DMS 273 treated with DMSO at 0.1 percent for 48 hours (cell line): ENCODE measurements at regions not wholly inside any gene's neighbourhood (a gene's known extent, or its start where the extent isn't known, plus 50 kb on each side); places are given as distances from the start of the nearest gene placed in this dataset.

Experiments
- DNase-seq: peaks from one replicate; lab custom pipeline; 2025; lab: John Stamatoyannopoulos, UW

DNA sequence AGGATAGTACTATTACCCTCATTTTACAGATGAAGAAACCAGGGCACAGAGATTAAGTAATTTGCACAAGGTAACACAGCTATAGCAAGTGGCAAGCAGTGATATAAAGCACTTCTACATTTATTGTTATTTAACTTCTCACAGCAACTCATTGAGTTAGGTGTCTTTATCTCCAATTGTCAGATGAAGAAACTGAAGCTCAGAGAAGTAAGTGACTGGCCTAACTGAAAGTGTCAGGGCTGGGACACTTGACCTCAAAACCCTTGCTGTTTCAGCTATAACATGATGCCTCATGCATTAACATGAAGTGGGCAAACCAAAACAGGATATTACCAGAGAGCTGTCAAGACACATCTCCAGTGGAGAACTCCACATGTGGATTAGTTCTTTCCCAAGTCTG, 65.8 kb upstream of the LEKR1 start:
- DNase-seq: no peak

- peak; percentile 37 for DNase-seq
Measured at GRCh38 chr3:156761007-156761406, 65.1 kb upstream of the LEKR1 start.

DNA sequence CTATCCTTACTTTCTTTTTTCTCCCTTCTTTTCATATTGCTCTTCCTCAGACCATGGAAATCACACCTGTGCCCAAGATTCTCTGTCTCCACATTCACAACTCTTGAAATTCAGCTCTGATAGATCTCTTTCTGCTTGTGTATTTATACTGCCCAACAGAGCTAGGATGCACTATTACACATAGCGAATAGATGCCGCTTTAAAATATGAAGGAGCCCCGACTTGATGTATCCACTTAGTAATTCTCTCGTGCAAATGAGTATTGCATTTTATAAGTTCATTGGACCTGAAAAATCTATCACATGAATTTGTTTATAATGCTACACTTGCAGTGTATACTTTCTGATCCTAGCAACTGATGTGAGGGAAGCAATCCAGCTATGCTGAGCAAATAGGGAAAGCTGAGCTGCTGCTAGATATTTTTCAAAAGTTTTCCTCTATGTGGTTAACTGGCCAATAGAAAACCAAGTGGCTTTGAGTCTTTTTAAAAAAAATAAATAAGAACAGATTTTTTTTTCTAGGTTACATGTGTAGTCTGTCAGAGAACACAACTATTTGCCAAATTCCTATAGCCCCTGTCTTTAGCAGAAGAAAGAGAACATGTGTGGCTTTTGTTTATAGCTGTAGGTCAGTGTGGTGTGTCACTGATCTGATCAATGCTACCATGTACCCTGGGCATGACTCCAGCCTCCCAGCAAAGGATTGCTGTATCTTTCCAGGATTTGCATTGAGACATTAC, 64.3 kb upstream of the LEKR1 start:
- DNase-seq: no peak

GRCh38 chr3:156762631-156763185, 63.4 kb upstream of the LEKR1 start:
- peak; percentile 25 for DNase-seq

- DNase-seq: no peak
Measured at GRCh38 chr3:156763386-156763785, 62.8 kb upstream of the LEKR1 start.

GRCh38 chr3:156763931-156764720, 62.0 kb upstream of the LEKR1 start:
- no peak for DNase-seq

DNA sequence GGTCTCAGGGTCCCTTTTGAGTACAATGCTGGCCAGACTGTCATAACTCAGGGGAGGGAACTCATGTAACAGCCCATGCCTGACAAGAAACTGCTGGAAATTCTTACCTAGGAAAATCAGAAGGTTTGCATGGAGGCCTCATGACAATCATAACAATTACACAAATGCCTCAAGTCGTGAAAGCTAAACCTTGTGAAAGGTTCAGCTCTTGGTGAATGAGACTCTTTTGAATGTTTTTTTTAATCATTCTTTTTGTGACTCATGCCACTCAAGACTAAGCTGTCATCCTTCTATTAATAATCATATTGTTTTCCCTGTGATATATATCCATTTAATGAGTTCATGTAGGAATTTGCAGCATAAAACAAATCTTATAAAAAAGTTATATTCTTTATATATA, 61.4 kb upstream of the LEKR1 start:
- no peak for DNase-seq

DNA sequence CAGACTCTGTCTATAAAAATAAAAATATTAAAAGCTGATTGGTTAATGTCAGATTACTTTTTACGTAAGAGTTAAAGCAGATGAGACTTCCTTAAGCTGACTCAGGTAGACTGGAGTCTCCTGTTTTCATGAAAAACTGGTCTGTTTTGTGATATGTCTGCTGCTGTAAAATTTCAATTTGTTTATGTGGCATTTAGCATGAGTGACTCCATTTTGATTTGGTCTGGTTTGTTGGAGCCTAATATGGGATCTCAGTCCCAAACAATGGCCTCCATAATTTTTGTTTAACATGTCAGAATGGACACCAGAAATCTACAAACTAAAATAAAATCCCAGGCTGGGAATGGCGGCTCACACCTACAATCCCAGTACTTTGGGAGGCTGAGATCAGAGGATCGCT, 57.8 kb upstream of the LEKR1 start:
- DNase-seq: no peak

DNA sequence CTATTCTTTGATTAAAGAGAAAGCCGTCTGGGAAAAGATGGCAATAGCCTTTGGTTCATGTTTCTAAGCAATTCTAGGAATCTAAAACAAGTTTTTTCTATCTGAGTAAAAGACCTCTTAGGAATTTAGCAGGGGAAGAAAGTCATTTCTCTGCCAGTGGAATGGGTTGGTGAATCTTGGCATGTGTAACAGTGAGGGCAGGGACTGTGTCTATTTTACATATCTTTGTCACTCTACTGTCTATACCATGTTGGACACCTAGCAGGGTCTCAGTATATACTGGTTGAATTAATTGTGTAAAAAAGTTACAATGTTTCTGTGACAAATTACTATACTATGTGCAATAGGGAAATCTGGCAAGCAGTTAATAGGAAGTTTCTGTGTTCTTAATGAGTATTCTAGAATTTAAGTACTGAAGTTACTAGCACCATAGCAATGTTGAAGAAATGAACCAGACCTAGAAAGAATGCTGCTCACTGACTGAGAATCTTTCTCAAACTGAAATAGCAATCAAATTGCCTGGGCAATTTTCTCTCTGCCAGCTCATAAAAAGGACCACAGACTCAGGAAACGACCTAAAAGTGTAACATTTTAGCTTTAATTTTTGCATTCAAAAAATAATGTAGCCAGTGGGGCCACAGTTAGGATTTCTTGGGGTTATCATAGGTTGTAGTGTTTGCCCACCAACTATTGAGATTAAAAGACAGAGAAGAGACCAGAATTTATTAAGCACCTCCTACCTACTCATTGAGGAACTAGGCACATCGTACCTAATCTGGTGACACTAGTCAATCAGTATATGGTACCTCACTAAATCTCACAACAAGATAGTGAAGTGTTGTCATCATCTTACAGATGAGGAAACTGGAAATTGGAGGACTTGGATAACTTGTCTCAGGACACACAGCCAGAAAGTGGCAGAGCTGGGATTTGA, 56.2 kb upstream of the LEKR1 start:
- no peak for DNase-seq

- no peak for DNase-seq
Measured at GRCh38 chr3:156770699-156771414, 55.3 kb upstream of the LEKR1 start.

DNA sequence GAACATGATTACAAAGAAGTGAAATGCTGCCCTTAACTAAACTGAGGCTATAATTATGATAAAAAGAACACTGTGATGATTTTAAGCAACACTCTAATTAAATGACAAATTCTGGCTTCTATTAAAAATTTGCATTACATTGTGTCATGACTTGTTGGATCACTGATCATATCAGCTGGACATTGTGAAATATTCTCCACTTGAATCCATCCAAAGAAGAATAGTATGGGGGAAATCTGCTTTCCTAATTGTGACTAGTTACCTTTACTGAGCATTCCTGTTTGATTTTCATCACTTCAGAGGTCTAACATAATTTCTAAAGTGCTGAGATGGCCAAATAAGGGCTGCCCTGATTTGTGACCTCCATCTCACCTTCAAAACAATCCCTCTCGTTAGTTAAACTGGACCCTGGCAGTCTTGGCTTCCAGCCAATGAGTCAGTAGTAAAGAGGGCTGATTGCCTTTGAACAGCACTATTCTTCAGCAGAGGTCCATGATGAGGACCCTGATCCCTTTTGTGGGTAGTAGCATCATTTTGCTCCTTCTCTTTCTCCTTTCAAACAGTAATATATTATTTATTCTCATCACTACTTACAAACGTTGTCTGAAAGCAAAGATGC, 53.5 kb upstream of the LEKR1 start:
- DNase-seq: no peak

GRCh38 chr3:156776031-156776430, 50.1 kb upstream of the LEKR1 start:
- no peak for DNase-seq
